GM23338 (cell line): ENCODE measurements at regions not wholly inside any gene's neighbourhood (a gene's known extent, or its start where the extent isn't known, plus 50 kb on each side); places are given as distances from the start of the nearest gene placed in this dataset.

Experiments used
- ATAC-seq: fragments of 200-7000 bp; cut with Tn5 transposase; 3 replicates; pipeline ENCODE4 v1.9.1; 2020
- DNase-seq: peaks from one replicate; pipeline ENCODE4 v3.0.0-alpha.2; 2015; ENCODE audit warnings: low spot score
- H2AFZ ChIP-seq: fragments of 200-600 bp; sonication (generic); 2 replicates; pipeline ENCODE4 v1.8.0; 2016; ENCODE audit warnings: antibody characterized with exemption, mild to moderate bottlenecking, moderate library complexity
- H3F3A ChIP-seq: fragments of 200-600 bp; sonication (generic); replicated peaks from 2 replicates; pipeline ENCODE4 v1.8.0; 2017; ENCODE audit warnings: antibody characterized with exemption, mixed run types, low read depth
- H3K27ac ChIP-seq: fragments of 200-600 bp; sonication (generic); 2 replicates; pipeline ENCODE4 v1.6.1; 2016; ENCODE audit warnings: low read depth
- H3K27me3 ChIP-seq: fragments of 200-600 bp; sonication (generic); 2 replicates; pipeline ENCODE4 v1.8.0; 2016; ENCODE audit warnings: mild to moderate bottlenecking, mixed run types, moderate library complexity; ENCODE audit not compliant: insufficient read depth
- H3K36me3 ChIP-seq: fragments of 200-600 bp; sonication (generic); 2 replicates; pipeline ENCODE4 v1.8.0; 2016; ENCODE audit warnings: mild to moderate bottlenecking; ENCODE audit not compliant: insufficient read depth
- H3K4me1 ChIP-seq: fragments of 200-600 bp; sonication (generic); 2 replicates; pipeline ENCODE4 v1.8.0; 2016; ENCODE audit warnings: mild to moderate bottlenecking, moderate library complexity; ENCODE audit not compliant: insufficient read depth
- H3K4me2 ChIP-seq: fragments of 200-600 bp; sonication (generic); 2 replicates; pipeline ENCODE4 v1.7.1; 2017; ENCODE audit warnings: mixed run types
- H3K4me3 ChIP-seq: fragments of 200-600 bp; sonication (generic); 2 replicates; pipeline ENCODE4 v1.6.1; 2016; ENCODE audit warnings: mixed run types
- H3K79me2 ChIP-seq: fragments of 200-600 bp; sonication (generic); replicated peaks from 2 replicates; pipeline ENCODE4 v1.8.0; 2017; ENCODE audit warnings: mild to moderate bottlenecking; ENCODE audit not compliant: insufficient read depth
- H3K9me2 ChIP-seq: fragments of 200-600 bp; sonication (generic); 2 replicates; pipeline ENCODE4 v1.8.0; 2017; ENCODE audit not compliant: insufficient read depth
- H4K20me1 ChIP-seq: fragments of 200-600 bp; sonication (generic); replicated peaks from 2 replicates; pipeline ENCODE4 v1.8.0; 2017; ENCODE audit warnings: mild to moderate bottlenecking; ENCODE audit not compliant: insufficient read depth
- H3K27ac Mint-ChIP-seq: 2 replicates; pipeline ENCODE4 v1.8.0; 2020; ENCODE audit warnings: inconsistent platforms, mild to moderate bottlenecking, moderate library complexity, mixed read lengths
- H3K27me3 Mint-ChIP-seq: 3 replicates; pipeline ENCODE4 v1.8.0; 2022; ENCODE audit warnings: low read depth, mild to moderate bottlenecking, moderate library complexity, mixed read lengths, inconsistent platforms; ENCODE audit not compliant: insufficient read depth, poor library complexity
- H3K36me3 Mint-ChIP-seq: 3 replicates; pipeline ENCODE4 v1.8.0; 2021; ENCODE audit warnings: low read depth, mild to moderate bottlenecking, inconsistent platforms, moderate library complexity, mixed read lengths
- H3K4me1 Mint-ChIP-seq: 3 replicates; pipeline ENCODE4 v1.8.0; 2020; ENCODE audit warnings: mild to moderate bottlenecking, inconsistent platforms, mixed read lengths
- H3K4me3 Mint-ChIP-seq: 3 replicates; pipeline ENCODE4 v1.8.0; 2021; ENCODE audit warnings: moderate library complexity, mild to moderate bottlenecking, inconsistent platforms, mixed read lengths
- H3K9me3 Mint-ChIP-seq: 3 replicates; pipeline ENCODE4 v1.8.0; 2020; ENCODE audit warnings: moderate library complexity, mild to moderate bottlenecking, inconsistent platforms, mixed read lengths
- CTCF ChIP-seq, 2 experiments: fragments of 200-600 bp in 1 of 2; sonication (generic) in 1 of 2; conservative IDR thresholded peaks; 2 replicates each; pipeline versions ENCODE4 v1.5.1 to v1.6.1; 2016 to 2017; ENCODE audit warnings: antibody characterized with exemption in 2 of 2, low read depth in 2 of 2, mild to moderate bottlenecking in 2 of 2, moderate library complexity in 1 of 2
- EZH2 ChIP-seq: fragments of 200-600 bp; sonication (generic); IDR thresholded peaks from one replicate; pipeline ENCODE4 v1.8.0; 2017; ENCODE audit warnings: antibody characterized with exemption, mild to moderate bottlenecking, low read depth; ENCODE audit not compliant: unreplicated experiment
- EZH2phosphoT487 ChIP-seq: fragments of 200-600 bp; sonication (generic); IDR thresholded peaks from one replicate; pipeline ENCODE4 v1.8.1; 2018; ENCODE audit warnings: antibody characterized with exemption; ENCODE audit not compliant: unreplicated experiment
- NANOG ChIP-seq: IDR thresholded peaks from 2 replicates; pipeline ENCODE4 v1.6.1; 2016; ENCODE audit warnings: antibody characterized with exemption, borderline replicate concordance
- REST ChIP-seq: IDR thresholded peaks from one replicate; pipeline ENCODE4 v1.6.1; 2018; ENCODE audit warnings: antibody characterized with exemption; ENCODE audit not compliant: unreplicated experiment
- ZNF114 ChIP-seq: fragments of 250-450 bp; sonication (Bioruptor Pico); IDR thresholded peaks from 2 replicates; pipeline ENCODE4 v1.5.0; 2020; ENCODE audit warnings: mild to moderate bottlenecking, moderate library complexity
- ZNF331 ChIP-seq: fragments of 250-450 bp; sonication (Bioruptor Pico); IDR thresholded peaks from 2 replicates; pipeline ENCODE4 v1.5.0; 2020; ENCODE audit warnings: low read depth, mild to moderate bottlenecking, moderate library complexity
- ZNF462 ChIP-seq: fragments of 250-450 bp; sonication (Bioruptor Pico); IDR thresholded peaks from 2 replicates; pipeline ENCODE4 v1.5.0; 2020; ENCODE audit warnings: mild to moderate bottlenecking, moderate library complexity

GRCh38 chr10:54854389-54854788 is 53.4 kb upstream of the PCDH15 start:
- ATAC-seq (no peak), DNase-seq (no peak)
- Histone ChIP-seq H4K20me1 (no peaks in the 10 kb centered on the region), H3K36me3 (no peaks in the 10 kb centered on the region), H3K9me2 (no peaks in the 10 kb centered on the region), H2AFZ (no peak overlapping the region), H3K27ac (no peak overlapping the region), H3K79me2 (no peaks in the 10 kb centered on the region), H3K4me1 (no peaks in the 10 kb centered on the region), H3F3A (no peaks in the 10 kb centered on the region), H3K4me3 (no peak overlapping the region), H3K4me2 (no peak overlapping the region), H3K27me3 (no peaks in the 10 kb centered on the region)
- no peak for TF ChIP-seq ZNF114
- no peak for TF ChIP-seq CTCF (conservative IDR thresholded peaks at IDR 0.05; ENCODE audit: low read depth in 2 of 2)
- no peak for TF ChIP-seq EZH2phosphoT487
- TF ChIP-seq ZNF331 (CRISPR knock-in tag) = no peak
- no peak for TF ChIP-seq EZH2
- no peak for TF ChIP-seq REST
- no peak for TF ChIP-seq ZNF462 (CRISPR knock-in tag)
- no peak for TF ChIP-seq NANOG
- H3K9me3 Mint-ChIP-seq = peaks cover 2% of the 10 kb centered on the region; the same call in 2 of the 3 replicates
- H3K27ac Mint-ChIP-seq = no peak overlapping the region
- no peak overlapping the region for H3K4me3 Mint-ChIP-seq
- no peaks in the 10 kb centered on the region for H3K4me1 Mint-ChIP-seq
- no peaks in the 10 kb centered on the region for H3K27me3 Mint-ChIP-seq
- no peaks in the 10 kb centered on the region for H3K36me3 Mint-ChIP-seq
